A172 (cell line): ENCODE measurements at regions not wholly inside any gene's neighbourhood (a gene's known extent, or its start where the extent isn't known, plus 50 kb on each side); places are given as distances from the start of the nearest gene placed in this dataset.
"Not testable (repeated sequence)": the region's sequence is repeated elsewhere in the genome, so short reads cannot be mapped to it uniquely, and the experiment has no call there.

ENCODE experiments used
- DNase-seq: peaks from one replicate; pipeline ENCODE4 v3.0.0-alpha.2; 2015; ENCODE audit warnings: low spot score

- no peak for DNase-seq
Measured at GRCh38 chr6:154632119-154632518, 101.1 kb upstream of the SCAF8 start.

- no peak for DNase-seq
Measured at GRCh38 chr6:154637392-154637791, 95.8 kb upstream of the SCAF8 start.

- DNase-seq: peak; percentile 65
Measured at GRCh38 chr6:154638369-154638768, 94.8 kb upstream of the SCAF8 start.

- DNase-seq: not testable (repeated sequence)
Measured at GRCh38 chr6:154639196-154639595, 94.0 kb upstream of the SCAF8 start.

GRCh38 chr6:154648188-154648887 lies 84.9 kb upstream of the SCAF8 start:
- no peak for DNase-seq

GRCh38 chr6:154648888-154649205 lies 84.4 kb upstream of the SCAF8 start:
- DNase-seq: no peak

- no peak for DNase-seq
Measured at GRCh38 chr6:154649721-154650120, 83.5 kb upstream of the SCAF8 start.

- no peak for DNase-seq
Measured at GRCh38 chr6:154650351-154650750, 82.9 kb upstream of the SCAF8 start.

GRCh38 chr6:154651656-154652055 lies 81.6 kb upstream of the SCAF8 start:
- DNase-seq: no peak

- no peak for DNase-seq
Measured at GRCh38 chr6:154653385-154653784, 79.8 kb upstream of the SCAF8 start.

- peak; percentile 88 for DNase-seq
Measured at GRCh38 chr6:154653853-154654252, 79.4 kb upstream of the SCAF8 start.

GRCh38 chr6:154656660-154657059 lies 76.6 kb upstream of the SCAF8 start:
- DNase-seq: no peak

- DNase-seq: no peak
Measured at GRCh38 chr6:154661768-154662167, 71.4 kb upstream of the SCAF8 start.

- DNase-seq: no peak
Measured at GRCh38 chr6:154664287-154664686, 68.9 kb upstream of the SCAF8 start.

GRCh38 chr6:154668156-154668555 lies 65.1 kb upstream of the SCAF8 start:
- no peak for DNase-seq

GRCh38 chr6:154672086-154672485 lies 61.1 kb upstream of the SCAF8 start:
- no peak for DNase-seq

- no peak for DNase-seq
Measured at GRCh38 chr6:154673919-154674318, 59.3 kb upstream of the SCAF8 start.

GRCh38 chr6:154675602-154676088 lies 57.6 kb upstream of the SCAF8 start:
- DNase-seq: peak; percentile 95

GRCh38 chr6:154682633-154683125 lies 50.5 kb upstream of the SCAF8 start:
- no peak for DNase-seq
